Natural killer cell (primary cell): ENCODE measurements at regions not wholly inside any gene's neighbourhood (a gene's known extent, or its start where the extent isn't known, plus 50 kb on each side); places are given as distances from the start of the nearest gene placed in this dataset.

Experiments
- ATAC-seq, 3 donors: fragments of 150-1000 bp in 2 of 3; fragments of 200-7000 bp in 1 of 3; cut with Tn5 transposase; 1 replicate in 1 of 3; 2 replicates in 2 of 3; pipeline ENCODE4 v1.10.0; 2021; ENCODE audit warnings: mild to moderate bottlenecking in 2 of 3, moderate library complexity in 2 of 3
- DNase-seq, 2 donors: peaks; one replicate each; pipeline versions ENCODE4 v3.0.0 to v3.0.0-alpha.2; 2013 to 2021; ENCODE audit warnings: mixed read lengths in 1 of 2
- H3K27ac ChIP-seq: one replicate; pipeline ENCODE4 v1.5.1; 2013; ENCODE audit warnings: mild to moderate bottlenecking, low read length
- H3K27me3 ChIP-seq: one replicate; pipeline ENCODE4 v1.6.1; 2013; ENCODE audit warnings: low read length; ENCODE audit not compliant: control insufficient read depth, insufficient read depth
- H3K36me3 ChIP-seq: one replicate; pipeline ENCODE4 v1.6.1; 2013; ENCODE audit warnings: low read length; ENCODE audit not compliant: control insufficient read depth, insufficient read depth
- H3K4me1 ChIP-seq: one replicate; pipeline ENCODE4 v1.6.1; 2013; ENCODE audit warnings: low read length; ENCODE audit not compliant: control insufficient read depth, insufficient read depth
- H3K4me3 ChIP-seq: one replicate; pipeline ENCODE4 v1.5.1; 2013; ENCODE audit warnings: low read length
- H3K9me3 ChIP-seq: one replicate; pipeline ENCODE4 v1.6.1; 2013; ENCODE audit warnings: low read length; ENCODE audit not compliant: control insufficient read depth, insufficient read depth
- H3K27ac Mint-ChIP-seq, 2 donors: one replicate each; pipeline ENCODE4 v1.8.0; 2022; ENCODE audit warnings: mild to moderate bottlenecking in 2 of 2, mixed read lengths in 2 of 2, moderate library complexity in 1 of 2
- H3K27me3 Mint-ChIP-seq, 2 donors: one replicate each; pipeline ENCODE4 v1.8.0; 2022; ENCODE audit warnings: low read depth in 2 of 2, mixed read lengths in 2 of 2
- H3K36me3 Mint-ChIP-seq: one replicate; pipeline ENCODE4 v1.8.0; 2022; ENCODE audit warnings: mixed read lengths
- H3K4me1 Mint-ChIP-seq, 2 donors: one replicate each; pipeline ENCODE4 v1.8.0; 2022; ENCODE audit warnings: mixed read lengths in 2 of 2
- H3K4me3 Mint-ChIP-seq: one replicate; pipeline ENCODE4 v1.8.0; 2022; ENCODE audit warnings: mild to moderate bottlenecking, moderate library complexity, mixed read lengths
- H3K9me3 Mint-ChIP-seq, 2 donors: one replicate each; pipeline ENCODE4 v1.8.0; 2022; ENCODE audit warnings: mixed read lengths in 2 of 2
- WGBS: methylation state at CpG from one replicate; pipeline ENCODE4 v1.1.7; 2013; ENCODE audit warnings: missing lambda C conversion rate; ENCODE audit not compliant: insufficient coverage; 5-methylcytosine and 5-hydroxymethylcytosine counted together
- intact Hi-C: fragments of 100-400 bp; cut with micrococcal nuclease; formaldehyde crosslinking; loops from one replicate; pipeline ENCODE4 v1.14.2; 2022
- TF ChIP-seq, protein P1 (sequence below): fragments of 200-600 bp; IDR thresholded peaks from one replicate; pipeline ENCODE4 v1.8.0; 2022; ENCODE audit warnings: antibody characterized with exemption

DNA sequence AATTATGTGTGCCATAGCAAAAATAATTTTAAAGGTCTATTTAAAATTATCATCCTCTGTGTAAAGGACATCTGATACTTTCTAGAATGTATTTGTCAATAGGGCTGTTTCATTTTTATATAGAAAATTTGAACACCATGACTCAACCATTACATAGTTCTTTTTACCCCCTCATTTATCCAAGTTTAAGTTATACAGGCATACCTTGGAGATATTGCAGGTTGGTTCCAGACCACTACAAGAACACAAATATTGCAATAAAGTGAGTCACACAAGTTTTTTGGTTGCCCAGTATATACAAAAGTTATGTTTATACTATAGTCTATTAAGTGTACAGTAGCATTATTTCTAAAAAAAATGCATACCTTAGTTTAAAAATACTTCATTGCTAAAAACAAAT lies 130.4 kb downstream of the MSL3 start:
- no peaks in the 10 kb centered on the region for H3K27me3 ChIP-seq
- no peak overlapping the region for H3K27ac Mint-ChIP-seq
- ATAC-seq (no peak), DNase-seq (no peak)
- no peak overlapping the region for H3K4me3 Mint-ChIP-seq
- H3K9me3 Mint-ChIP-seq: no peaks in the 10 kb centered on the region
- H3K27me3 Mint-ChIP-seq: no peaks in the 10 kb centered on the region
- no peaks in the 10 kb centered on the region for H3K36me3 Mint-ChIP-seq
- H3K36me3 ChIP-seq: no peaks in the 10 kb centered on the region
- H3K4me1 Mint-ChIP-seq: no peaks in the 10 kb centered on the region
- H3K4me3 ChIP-seq: no peak overlapping the region
- H3K9me3 ChIP-seq: no peaks in the 10 kb centered on the region
- no peaks in the 10 kb centered on the region for H3K4me1 ChIP-seq
- TF ChIP-seq, protein P1, sequence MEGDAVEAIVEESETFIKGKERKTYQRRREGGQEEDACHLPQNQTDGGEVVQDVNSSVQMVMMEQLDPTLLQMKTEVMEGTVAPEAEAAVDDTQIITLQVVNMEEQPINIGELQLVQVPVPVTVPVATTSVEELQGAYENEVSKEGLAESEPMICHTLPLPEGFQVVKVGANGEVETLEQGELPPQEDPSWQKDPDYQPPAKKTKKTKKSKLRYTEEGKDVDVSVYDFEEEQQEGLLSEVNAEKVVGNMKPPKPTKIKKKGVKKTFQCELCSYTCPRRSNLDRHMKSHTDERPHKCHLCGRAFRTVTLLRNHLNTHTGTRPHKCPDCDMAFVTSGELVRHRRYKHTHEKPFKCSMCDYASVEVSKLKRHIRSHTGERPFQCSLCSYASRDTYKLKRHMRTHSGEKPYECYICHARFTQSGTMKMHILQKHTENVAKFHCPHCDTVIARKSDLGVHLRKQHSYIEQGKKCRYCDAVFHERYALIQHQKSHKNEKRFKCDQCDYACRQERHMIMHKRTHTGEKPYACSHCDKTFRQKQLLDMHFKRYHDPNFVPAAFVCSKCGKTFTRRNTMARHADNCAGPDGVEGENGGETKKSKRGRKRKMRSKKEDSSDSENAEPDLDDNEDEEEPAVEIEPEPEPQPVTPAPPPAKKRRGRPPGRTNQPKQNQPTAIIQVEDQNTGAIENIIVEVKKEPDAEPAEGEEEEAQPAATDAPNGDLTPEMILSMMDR: no peak
- intact Hi-C loops: no loop called here
- H3K27ac ChIP-seq: no peak overlapping the region

DNA sequence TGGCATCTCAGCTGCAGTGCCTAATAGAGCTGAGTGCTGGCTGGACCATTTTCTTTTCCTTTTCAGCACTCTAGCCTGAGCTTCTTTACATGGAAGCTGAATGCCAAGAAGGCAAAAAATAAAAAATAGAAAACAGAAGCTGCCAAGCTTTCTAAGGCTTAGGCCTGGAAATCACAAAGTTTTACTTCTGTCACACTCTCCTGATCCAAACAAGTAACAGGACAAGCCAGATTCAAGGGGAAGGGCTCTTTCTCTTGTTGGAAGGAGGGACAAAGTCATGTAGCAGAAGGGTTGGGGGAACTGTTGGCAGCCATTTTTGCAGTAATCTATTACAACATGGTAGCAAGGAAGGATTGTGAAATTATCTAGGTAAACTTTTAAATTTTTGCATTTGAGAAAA lies 131.8 kb downstream of the MSL3 start:
- no peak overlapping the region for H3K4me3 ChIP-seq
- no peak overlapping the region for H3K4me3 Mint-ChIP-seq
- no peaks in the 10 kb centered on the region for H3K36me3 Mint-ChIP-seq
- intact Hi-C loops: no loop called here
- DNase-seq: no peak
- no peaks in the 10 kb centered on the region for H3K27me3 ChIP-seq
- ATAC-seq: no peak
- no peaks in the 10 kb centered on the region for H3K9me3 Mint-ChIP-seq
- H3K4me1 Mint-ChIP-seq: no peaks in the 10 kb centered on the region
- no peaks in the 10 kb centered on the region for H3K36me3 ChIP-seq
- TF ChIP-seq, protein P1: no peak
- H3K4me1 ChIP-seq: no peaks in the 10 kb centered on the region
- no peaks in the 10 kb centered on the region for H3K9me3 ChIP-seq
- H3K27me3 Mint-ChIP-seq: no peaks in the 10 kb centered on the region
- no peak overlapping the region for H3K27ac Mint-ChIP-seq
- no peak overlapping the region for H3K27ac ChIP-seq

DNA sequence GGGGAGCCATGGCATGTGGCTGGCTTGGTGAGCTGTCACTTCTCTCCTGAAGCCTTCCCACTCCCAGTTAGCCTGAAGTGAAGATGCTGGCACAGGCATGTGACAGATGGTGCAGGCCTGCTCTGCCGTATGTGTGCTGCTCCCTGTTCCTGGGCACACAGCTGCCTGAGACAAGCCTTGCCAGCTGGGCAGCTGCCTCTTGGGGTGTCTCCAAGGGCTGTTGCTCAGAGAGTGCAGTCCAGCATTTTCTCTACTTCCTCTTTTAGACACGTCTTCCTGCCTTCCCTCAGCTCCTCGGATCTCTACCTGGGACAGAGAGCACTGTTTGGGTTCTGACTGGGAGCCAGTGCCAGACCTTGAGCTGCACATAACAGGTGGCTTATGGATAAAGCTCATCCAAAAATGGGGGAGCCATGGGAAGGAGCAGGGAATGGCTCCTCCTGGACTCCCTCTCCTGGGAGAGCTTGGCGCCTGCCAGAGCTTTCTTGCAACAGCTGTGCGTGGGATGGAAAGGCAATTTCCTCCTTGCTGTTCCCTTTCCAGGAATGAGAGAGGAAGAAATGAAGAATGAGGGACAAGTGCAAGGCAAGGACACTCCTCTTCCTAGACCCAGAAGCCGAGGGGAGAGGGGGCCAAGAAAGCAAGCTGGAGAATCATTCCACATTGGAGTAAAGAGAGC lies 132.9 kb downstream of the MSL3 start:
- DNase-seq: no peak

More for the DNA sequence above, 132.9 kb downstream of the MSL3 start:
- Mint-ChIP-seq H3K4me1 (no peaks in the 10 kb centered on the region), H3K9me3 (no peaks in the 10 kb centered on the region), H3K4me3 (no peak overlapping the region), H3K27ac (no peak overlapping the region), H3K27me3 (no peaks in the 10 kb centered on the region), H3K36me3 (no peaks in the 10 kb centered on the region)
- TF ChIP-seq, protein P1: no peak
- 51% methylated on average over 6 of the region's 6 CpGs for WGBS
- intact Hi-C loops: no loop called here
- no peak overlapping the region for H3K4me3 ChIP-seq
- H3K27ac ChIP-seq: no peak overlapping the region
- no peaks in the 10 kb centered on the region for H3K4me1 ChIP-seq
- no peaks in the 10 kb centered on the region for H3K27me3 ChIP-seq
- H3K36me3 ChIP-seq: no peaks in the 10 kb centered on the region
- no peaks in the 10 kb centered on the region for H3K9me3 ChIP-seq
- ATAC-seq: no peak
